HFF-Myc (cell line): ENCODE measurements at regions not wholly inside any gene's neighbourhood (a gene's known extent, or its start where the extent isn't known, plus 50 kb on each side); places are given as distances from the start of the nearest gene placed in this dataset.
A peak's percentile ranks its signal among the peaks of the same experiment; 100 is the strongest.

ENCODE experiments used
- DNase-seq: peaks from one replicate; pipeline ENCODE4 v3.0.0-alpha.2; 2011; ENCODE audit warnings: low read depth; ENCODE audit errors: extremely low read depth
- H3K4me3 ChIP-seq: replicated peaks from 2 replicates; pipeline ENCODE4 v1.5.1; 2011; ENCODE audit warnings: low read depth, mild to moderate bottlenecking, control low read depth, low read length
- CTCF ChIP-seq: IDR thresholded peaks from 2 replicates; pipeline ENCODE4 v1.5.1; 2012; ENCODE audit warnings: mild to moderate bottlenecking, low read depth, low read length, control low read depth; ENCODE audit errors: missing control alignments

GRCh38 chr4:15144967-15145295 is 142.7 kb downstream of the CPEB2 start:
- no peak for TF ChIP-seq CTCF
- DNase-seq, result no peak

GRCh38 chr4:15145709-15146108 is 143.4 kb downstream of the CPEB2 start:
- no peak for DNase-seq
- no peak overlapping the region for H3K4me3 ChIP-seq
- no peak for TF ChIP-seq CTCF

More at GRCh38 chr4:15144967-15145295, 142.7 kb downstream of the CPEB2 start:
- no peak overlapping the region for H3K4me3 ChIP-seq

GRCh38 chr4:15147714-15148113 is 145.4 kb downstream of the CPEB2 start:
- no peak for DNase-seq
- no peak for TF ChIP-seq CTCF
- no peak overlapping the region for H3K4me3 ChIP-seq

- DNase-seq, result no peak
- TF ChIP-seq CTCF, result no peak
- no peak overlapping the region for H3K4me3 ChIP-seq
Measured at GRCh38 chr4:15148199-15148598, 145.9 kb downstream of the CPEB2 start.

GRCh38 chr4:15148691-15149090 is 146.4 kb downstream of the CPEB2 start:
- TF ChIP-seq CTCF, result no peak
- no peak for DNase-seq
- H3K4me3 ChIP-seq, result no peak overlapping the region

- DNase-seq, result no peak
- H3K4me3 ChIP-seq, result no peak overlapping the region
- no peak for TF ChIP-seq CTCF
Measured at GRCh38 chr4:15149234-15149838, 147.1 kb downstream of the CPEB2 start.

- peak; percentile 32 for DNase-seq
- H3K4me3 ChIP-seq, result no peak overlapping the region
- no peak for TF ChIP-seq CTCF
Measured at GRCh38 chr4:15149839-15150592, 147.7 kb downstream of the CPEB2 start.
